ENCODE measurements at regions not wholly inside any gene's neighbourhood (a gene's known extent, or its start where the extent isn't known, plus 50 kb on each side); places are given as distances from the start of the nearest gene placed in this dataset.

- H3K4me3 ChIP-seq (ENCODE audit: low read length), result no peak overlapping the region
- no peak overlapping the region for H3K4me3 Mint-ChIP-seq
Measured at GRCh38 chr10:8306685-8307364, 252.3 kb downstream of the GATA3 start.

GRCh38 chr10:8310930-8311329 lies 256.4 kb downstream of the GATA3 start:
- H3K4me1 Mint-ChIP-seq, result no peaks in the 10 kb centered on the region
- Histone ChIP-seq H3K27me3 (ENCODE audit: control insufficient read depth, insufficient read depth, low read length) (no peaks in the 10 kb centered on the region), H3K4me1 (ENCODE audit: control insufficient read depth, insufficient read depth, low read length) (no peaks in the 10 kb centered on the region), H3K27ac (ENCODE audit: low read length) (no peak overlapping the region), H3K36me3 (ENCODE audit: control insufficient read depth, insufficient read depth, low read length) (no peaks in the 10 kb centered on the region), H3K9me3 (ENCODE audit: control insufficient read depth, insufficient read depth, low read length) (no peaks in the 10 kb centered on the region), H3K4me3 (ENCODE audit: low read length) (no peak overlapping the region)
- H3K36me3 Mint-ChIP-seq, result no peaks in the 10 kb centered on the region
- no peak for TF ChIP-seq CTCF (IDR thresholded peaks at IDR 0.05)
- peaks cover 0 to 4% of the 10 kb centered on the region in 2 donors for H3K27me3 Mint-ChIP-seq (ENCODE audit: low read depth in 2 of 2)
- WGBS (ENCODE audit: insufficient coverage), result 35% methylated on average over 1 of the region's 2 CpGs
- no peak for DNase-seq
- H3K27ac Mint-ChIP-seq, result no peak overlapping the region
- no peak for ATAC-seq
- H3K4me3 Mint-ChIP-seq, result no peak overlapping the region
- intact Hi-C loops (cut with micrococcal nuclease), result no loop called here
- no peaks in the 10 kb centered on the region for H3K9me3 Mint-ChIP-seq

More at GRCh38 chr10:8306685-8307364, 252.3 kb downstream of the GATA3 start:
- 100% methylated on average over 2 of the region's 4 CpGs for whole genome bisulfite sequencing (ENCODE audit: insufficient coverage)
- DNase-seq (no peak), ATAC-seq (no peak)
- Histone ChIP-seq H3K27ac (ENCODE audit: low read length) (no peak overlapping the region), H3K36me3 (ENCODE audit: control insufficient read depth, insufficient read depth, low read length) (no peaks in the 10 kb centered on the region), H3K27me3 (ENCODE audit: control insufficient read depth, insufficient read depth, low read length) (no peaks in the 10 kb centered on the region), H3K4me1 (ENCODE audit: control insufficient read depth, insufficient read depth, low read length) (no peaks in the 10 kb centered on the region), H3K9me3 (ENCODE audit: control insufficient read depth, insufficient read depth, low read length) (no peaks in the 10 kb centered on the region)
- H3K36me3 Mint-ChIP-seq, result no peaks in the 10 kb centered on the region
- no peak for TF ChIP-seq CTCF (IDR thresholded peaks at IDR 0.05)
- intact Hi-C loops (cut with micrococcal nuclease), result no loop called here
- no peak overlapping the region for H3K27ac Mint-ChIP-seq
- no peaks in the 10 kb centered on the region for H3K9me3 Mint-ChIP-seq
- no peaks in the 10 kb centered on the region for H3K4me1 Mint-ChIP-seq
- peaks cover 17 to 23% of the 10 kb centered on the region in 2 donors for H3K27me3 Mint-ChIP-seq (ENCODE audit: low read depth in 2 of 2)

- Mint-ChIP-seq H3K36me3 (no peaks in the 10 kb centered on the region), H3K9me3 (no peaks in the 10 kb centered on the region), H3K4me3 (no peak overlapping the region), H3K4me1 (no peaks in the 10 kb centered on the region), H3K27ac (no peak overlapping the region), H3K27me3 (ENCODE audit: low read depth in 2 of 2) (peaks cover 0 to 3% of the 10 kb centered on the region in 2 donors)
- WGBS (ENCODE audit: insufficient coverage), result 100% methylated on average over 2 of the region's 2 CpGs
- intact Hi-C loops (cut with micrococcal nuclease), result no loop called here
- no peak for TF ChIP-seq CTCF (IDR thresholded peaks at IDR 0.05)
- no peak for DNase-seq
- H3K4me3 ChIP-seq (ENCODE audit: low read length), result no peak overlapping the region
- ATAC-seq, result no peak
- no peaks in the 10 kb centered on the region for H3K9me3 ChIP-seq (ENCODE audit: control insufficient read depth, insufficient read depth, low read length)
- H3K27me3 ChIP-seq (ENCODE audit: control insufficient read depth, insufficient read depth, low read length), result no peaks in the 10 kb centered on the region
- no peaks in the 10 kb centered on the region for H3K4me1 ChIP-seq (ENCODE audit: control insufficient read depth, insufficient read depth, low read length)
- no peaks in the 10 kb centered on the region for H3K36me3 ChIP-seq (ENCODE audit: control insufficient read depth, insufficient read depth, low read length)
- H3K27ac ChIP-seq (ENCODE audit: low read length), result no peak overlapping the region
Measured at GRCh38 chr10:8311526-8312070, 257.1 kb downstream of the GATA3 start.

DNA sequence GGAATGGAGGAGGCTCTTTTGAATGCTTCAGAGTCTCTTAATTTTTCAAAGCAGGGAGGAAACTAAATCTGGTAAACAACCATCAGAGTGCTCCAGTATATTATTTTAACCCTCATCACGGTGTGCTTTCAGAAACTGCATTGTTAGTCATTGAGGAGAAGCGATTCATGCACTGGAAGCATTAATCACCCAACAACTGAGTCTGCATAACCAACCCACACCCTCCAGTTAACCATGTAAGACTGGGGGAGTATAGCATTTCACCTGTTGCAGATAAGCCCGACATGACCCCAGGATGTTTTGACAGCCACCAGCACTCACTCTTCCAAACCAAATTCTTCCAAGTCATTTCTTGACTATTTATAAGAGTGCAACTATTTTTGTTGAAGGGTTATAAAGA lies 257.6 kb downstream of the GATA3 start:
- DNase-seq (no peak), ATAC-seq (no peak)
- Histone ChIP-seq H3K27me3 (ENCODE audit: control insufficient read depth, insufficient read depth, low read length) (no peaks in the 10 kb centered on the region), H3K4me3 (ENCODE audit: low read length) (no peak overlapping the region), H3K36me3 (ENCODE audit: control insufficient read depth, insufficient read depth, low read length) (no peaks in the 10 kb centered on the region), H3K27ac (ENCODE audit: low read length) (no peak overlapping the region), H3K9me3 (ENCODE audit: control insufficient read depth, insufficient read depth, low read length) (no peaks in the 10 kb centered on the region), H3K4me1 (ENCODE audit: control insufficient read depth, insufficient read depth, low read length) (no peaks in the 10 kb centered on the region)
- 72% methylated on average over 2 of the region's 3 CpGs for WGBS (ENCODE audit: insufficient coverage)
- H3K36me3 Mint-ChIP-seq, result no peaks in the 10 kb centered on the region
- no peak overlapping the region for H3K27ac Mint-ChIP-seq
- no peak for TF ChIP-seq CTCF (IDR thresholded peaks at IDR 0.05)
- H3K9me3 Mint-ChIP-seq, result no peaks in the 10 kb centered on the region
- intact Hi-C loops (cut with micrococcal nuclease), result no loop called here
- H3K4me1 Mint-ChIP-seq, result no peaks in the 10 kb centered on the region
- peaks cover 0 to 3% of the 10 kb centered on the region in 2 donors for H3K27me3 Mint-ChIP-seq (ENCODE audit: low read depth in 2 of 2)
- H3K4me3 Mint-ChIP-seq, result no peak overlapping the region
